ENCODE measurements at regions not wholly inside any gene's neighbourhood (a gene's known extent, or its start where the extent isn't known, plus 50 kb on each side); places are given as distances from the start of the nearest gene placed in this dataset.

GRCh38 chr12:98408681-98409080 lies 106.7 kb upstream of the TMPO start:
- DNase-seq: peak; percentile 62

DNA sequence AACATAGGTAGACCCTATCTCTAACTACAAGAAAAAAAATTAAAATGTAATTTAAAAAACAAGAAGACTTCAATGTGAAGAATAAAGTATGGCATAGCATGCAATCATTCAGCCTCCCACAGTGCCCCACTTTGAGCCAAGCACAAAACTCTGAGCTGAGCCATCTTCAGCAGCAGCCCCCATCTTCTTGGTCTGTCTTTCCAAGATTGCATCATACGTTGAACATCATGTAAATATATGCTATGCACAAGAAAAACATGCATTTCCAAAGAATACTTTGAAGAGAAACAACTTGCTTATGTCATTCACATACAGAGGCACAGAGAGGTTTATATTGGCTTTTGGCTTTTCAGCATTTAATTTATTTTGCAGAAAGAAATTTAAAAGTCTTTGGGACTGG lies 105.8 kb upstream of the TMPO start:
- DNase-seq: no peak

DNA sequence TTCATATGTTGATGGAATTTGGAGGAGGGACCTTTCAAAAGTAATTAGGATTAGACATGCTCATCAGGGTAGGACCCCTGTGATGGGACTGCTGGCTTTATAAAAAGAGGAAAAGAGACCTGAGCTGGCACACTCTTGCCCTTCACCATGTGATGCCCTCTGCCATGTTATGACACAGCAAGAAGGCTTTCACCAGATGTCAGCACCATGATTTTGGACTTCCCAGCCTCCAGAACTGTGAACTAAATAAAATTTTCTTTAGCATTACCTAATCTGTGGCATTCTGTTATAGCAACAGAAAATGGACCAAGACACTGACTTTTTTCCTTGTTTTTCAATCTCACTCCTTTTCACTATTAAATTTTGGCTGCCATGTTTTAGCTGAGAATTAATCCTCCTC lies 105.0 kb upstream of the TMPO start:
- DNase-seq: no peak

GRCh38 chr12:98416845-98417244 lies 98.5 kb upstream of the TMPO start:
- DNase-seq: peak; percentile 47

DNA sequence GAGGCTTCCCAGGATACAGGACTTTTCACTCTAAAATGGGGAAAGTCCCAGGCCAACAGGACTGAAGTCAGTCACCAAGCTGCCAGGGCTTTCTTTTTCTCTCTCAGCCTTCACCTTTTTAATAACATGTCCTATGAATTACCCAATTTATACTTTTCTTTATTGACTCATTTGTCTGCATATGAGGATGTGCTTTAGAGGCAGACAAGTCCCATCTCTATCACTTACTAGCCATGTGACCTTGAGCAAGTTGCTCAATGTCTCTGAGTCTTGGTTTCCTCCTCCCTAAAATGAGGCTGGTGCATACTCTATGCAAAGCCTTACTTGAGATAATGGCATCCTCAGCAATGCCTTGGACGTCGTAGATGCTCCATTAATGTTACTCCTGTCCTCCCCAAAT lies 98.1 kb upstream of the TMPO start:
- DNase-seq: peak; percentile 63

DNA sequence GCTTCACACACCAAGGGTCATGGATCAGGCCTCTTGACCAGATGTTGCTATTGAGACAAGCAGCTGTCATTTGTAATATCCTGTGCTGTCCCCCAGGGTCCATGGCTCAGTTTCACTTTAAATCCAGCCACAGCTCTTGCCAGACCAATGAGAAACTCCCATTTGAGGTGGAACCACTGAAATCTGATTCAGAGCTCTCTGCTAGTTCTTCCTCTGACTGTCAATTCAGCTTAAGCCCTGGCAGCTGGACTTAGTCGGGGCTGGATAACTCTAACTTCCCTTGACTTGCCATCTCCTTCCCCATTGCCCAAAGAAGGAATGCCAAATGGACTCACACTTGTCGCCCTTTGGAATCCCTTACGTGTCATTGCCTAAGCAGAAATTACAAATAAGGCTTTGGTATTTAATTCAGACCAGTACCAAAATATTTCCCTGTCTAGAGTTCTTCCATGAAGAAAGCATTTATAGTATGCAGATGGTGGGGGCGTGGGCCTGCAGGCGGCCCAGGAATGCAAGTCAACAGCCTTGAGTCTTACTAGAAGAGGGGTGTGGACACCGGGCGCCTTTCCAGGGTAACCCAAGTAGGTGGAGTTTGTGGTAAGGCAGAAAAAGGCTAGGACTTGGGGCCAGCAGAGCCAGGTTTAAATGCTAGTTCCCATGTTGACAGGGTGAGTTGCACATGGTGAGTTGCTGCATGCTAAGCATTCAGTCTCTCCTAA lies 96.9 kb upstream of the TMPO start:
- peak; percentile 47 for DNase-seq

GRCh38 chr12:98419081-98419794 lies 96.2 kb upstream of the TMPO start:
- DNase-seq: no peak

DNA sequence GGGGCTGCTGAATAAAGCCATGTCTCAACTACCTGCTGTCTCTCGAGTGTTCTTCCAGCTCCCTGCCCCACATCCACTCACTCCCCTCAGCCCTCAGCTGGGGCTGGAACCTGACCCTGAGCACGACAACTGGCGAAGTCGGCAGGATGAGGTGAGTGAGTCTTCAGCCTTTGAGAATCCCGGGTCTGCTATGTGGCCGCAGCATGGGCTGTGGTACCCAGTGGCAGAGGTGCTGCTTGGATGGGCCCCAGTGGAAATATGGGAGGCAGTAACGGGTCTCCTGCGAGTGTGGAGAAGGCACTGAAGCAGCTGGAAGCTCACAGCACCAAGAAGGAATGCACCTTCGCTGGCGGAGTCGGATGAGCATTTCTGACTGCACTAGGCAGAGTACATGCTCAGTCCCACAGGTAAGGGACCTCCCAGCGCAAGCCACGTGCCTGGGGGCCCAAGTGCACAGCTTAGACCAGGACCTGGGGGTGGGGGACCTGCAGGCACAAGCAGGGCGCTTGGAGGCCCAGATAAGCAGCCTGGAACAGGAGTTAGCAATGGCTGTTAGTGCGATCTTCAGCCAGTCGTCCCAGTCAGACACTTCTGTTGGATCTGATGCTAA lies 95.5 kb upstream of the TMPO start:
- no peak for DNase-seq

- no peak for DNase-seq
Observed at GRCh38 chr12:98420461-98420860, 94.9 kb upstream of the TMPO start.

DNA sequence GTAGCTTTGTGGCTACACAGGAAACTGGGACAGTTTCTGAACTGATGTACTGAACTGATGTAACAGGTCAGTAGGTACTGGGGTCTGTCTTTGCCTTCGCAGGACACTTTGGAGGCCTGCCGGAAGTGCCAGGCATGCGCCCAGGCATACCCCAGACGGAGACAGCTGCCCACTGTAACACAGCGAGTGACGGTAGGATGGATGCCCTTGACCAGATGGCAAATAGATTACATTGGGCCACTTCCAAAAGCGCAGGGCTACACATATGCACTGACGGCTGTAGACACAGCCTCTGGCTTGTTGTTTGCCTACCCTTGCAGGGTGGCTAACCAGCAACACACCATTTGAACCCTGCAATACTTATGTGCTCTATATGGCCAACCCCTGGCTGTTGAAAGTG lies 94.1 kb upstream of the TMPO start:
- no peak for DNase-seq

DNA sequence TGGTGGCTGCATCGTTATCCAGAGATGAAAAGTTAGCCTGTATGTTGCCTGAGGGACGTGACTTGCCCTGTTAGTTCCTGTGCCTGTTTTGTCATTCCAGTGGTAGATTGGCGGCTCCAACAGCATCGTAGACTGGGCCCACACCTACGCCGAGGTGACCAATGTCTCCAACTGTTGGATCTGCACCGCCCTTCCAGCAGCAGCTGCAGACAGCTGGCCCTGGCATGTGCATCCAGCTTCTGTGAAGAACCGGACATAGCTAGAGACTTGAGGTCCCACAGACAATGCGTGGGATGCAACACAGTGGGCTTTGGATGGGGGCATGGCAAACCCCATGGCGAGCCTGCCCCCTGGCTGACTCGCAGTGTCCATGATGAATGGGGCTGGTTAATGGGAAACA lies 93.0 kb upstream of the TMPO start:
- DNase-seq: no peak

DNA sequence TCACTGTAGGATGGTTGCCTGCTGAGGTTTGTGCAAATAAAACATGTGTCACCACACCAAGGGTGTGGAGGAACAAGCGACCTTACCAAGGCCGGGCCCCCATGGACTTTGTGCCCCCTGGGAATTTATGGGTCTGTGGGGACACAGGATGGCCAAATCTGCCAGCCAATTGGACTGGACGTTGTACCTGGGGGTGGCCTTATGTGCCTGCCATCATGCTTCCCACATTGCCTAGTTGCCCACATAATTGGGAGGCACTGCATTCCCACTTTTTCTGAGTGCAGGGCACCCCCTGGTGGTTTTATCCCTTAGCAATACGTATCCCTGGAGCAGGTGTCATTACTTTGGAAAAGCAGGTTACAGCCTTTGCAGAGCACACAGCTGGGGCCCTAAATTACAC lies 92.6 kb upstream of the TMPO start:
- DNase-seq: no peak

GRCh38 chr12:98423963-98424362 lies 91.4 kb upstream of the TMPO start:
- DNase-seq: no peak

DNA sequence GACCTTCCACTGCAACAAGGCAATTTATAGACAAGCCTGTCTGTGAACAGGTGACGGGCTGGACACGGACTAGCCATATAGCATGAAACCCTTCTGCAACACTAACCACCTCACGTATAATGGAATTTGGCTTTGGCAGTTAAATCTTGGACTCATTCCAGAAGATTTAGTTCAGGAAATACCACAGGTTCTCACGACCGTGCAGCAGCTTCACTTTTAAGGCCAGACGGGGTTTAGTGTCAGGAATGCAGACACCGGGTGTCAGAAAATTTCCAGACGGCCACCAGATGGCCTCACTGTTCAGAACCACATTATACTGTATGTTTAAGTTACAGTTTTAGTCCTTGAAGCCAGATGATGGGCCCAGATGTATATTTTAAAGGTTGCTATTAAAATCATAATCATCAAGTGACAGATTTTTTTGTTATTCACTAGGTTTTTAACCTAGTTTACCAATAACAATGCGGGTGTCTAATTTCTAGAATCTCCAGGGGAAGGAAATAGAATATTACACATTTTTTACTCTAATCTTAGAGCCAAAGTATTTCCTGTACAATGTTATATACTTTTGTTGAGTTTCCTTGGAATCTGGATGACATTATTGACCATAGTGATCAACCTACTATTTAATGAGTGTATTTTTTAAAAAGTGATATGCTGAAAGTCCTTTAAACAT lies 90.5 kb upstream of the TMPO start:
- peak; percentile 61 for DNase-seq

- DNase-seq: no peak
Observed at GRCh38 chr12:98425859-98426258, 89.5 kb upstream of the TMPO start.

GRCh38 chr12:98431089-98431488 lies 84.3 kb upstream of the TMPO start:
- DNase-seq: no peak

DNA sequence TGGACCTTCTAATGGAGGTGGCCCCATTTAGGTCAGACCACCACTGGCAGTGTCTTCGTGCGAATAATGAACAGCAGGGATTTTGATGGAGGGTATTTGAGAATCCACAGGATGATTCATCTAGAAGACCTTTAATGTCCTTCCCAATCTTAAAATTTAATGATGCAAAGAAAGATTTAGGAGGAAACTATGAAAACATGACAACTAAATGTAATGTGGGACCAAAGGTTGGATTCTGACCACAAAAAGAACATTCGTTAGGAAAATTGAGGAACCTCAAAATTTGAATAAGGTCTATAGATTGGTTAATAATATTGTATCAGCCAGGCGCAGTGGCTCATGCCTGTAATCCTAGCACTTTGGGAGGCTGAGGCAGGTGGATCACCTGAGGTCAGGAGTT lies 78.2 kb upstream of the TMPO start:
- no peak for DNase-seq

GRCh38 chr12:98437806-98438595 lies 77.4 kb upstream of the TMPO start:
- DNase-seq: no peak

- DNase-seq: no peak
Observed at GRCh38 chr12:98438656-98439230, 76.6 kb upstream of the TMPO start.

DNA sequence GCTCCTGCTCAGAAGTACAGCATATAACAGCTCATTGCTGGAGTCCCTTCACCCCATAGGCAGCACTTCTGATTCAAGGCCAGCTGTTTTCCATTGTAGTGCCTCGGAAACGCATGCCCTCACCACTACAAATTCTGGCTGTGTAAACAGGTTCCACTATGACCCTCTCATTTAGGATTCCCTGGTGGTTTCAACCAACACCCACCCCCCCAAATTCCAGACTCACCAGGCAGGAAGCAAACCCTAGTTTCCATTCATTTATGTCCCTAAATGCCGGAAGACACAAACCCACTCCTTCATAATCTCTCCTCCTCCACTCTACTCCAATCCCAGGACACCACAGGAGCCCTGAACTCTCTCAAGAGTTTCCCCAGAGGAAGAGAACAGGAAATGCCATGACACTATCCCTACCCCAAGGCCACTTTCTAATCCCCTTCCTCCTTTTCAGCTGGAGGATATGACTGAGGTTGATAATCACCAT lies 75.9 kb upstream of the TMPO start:
- peak; percentile 93 for DNase-seq

DNA sequence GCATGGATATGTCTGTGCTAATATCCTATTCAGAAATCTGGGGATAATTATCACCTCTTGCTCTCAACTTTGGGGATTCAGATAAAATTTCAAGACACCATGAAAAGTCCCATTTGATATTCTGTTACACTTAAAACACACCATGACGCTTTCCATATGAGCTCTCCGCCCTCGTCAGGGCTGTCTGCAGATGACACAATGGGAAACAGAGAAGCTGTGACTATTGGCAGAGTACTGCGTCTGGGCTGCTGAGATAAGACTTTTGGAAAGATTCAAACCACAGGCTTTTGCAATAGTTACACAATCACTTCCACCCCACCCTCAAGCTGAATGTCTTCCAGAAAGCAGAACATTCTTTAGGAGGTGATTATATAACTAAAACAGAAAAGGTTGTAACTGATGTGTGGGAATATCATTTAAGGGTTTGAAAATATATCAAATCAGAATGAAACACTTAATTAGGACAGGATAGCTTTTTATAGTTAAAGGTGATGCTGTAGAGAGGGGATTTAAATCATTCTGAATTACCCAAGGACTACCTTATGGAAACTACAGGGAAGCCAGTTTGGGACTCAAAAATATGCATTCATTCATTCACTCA lies 75.3 kb upstream of the TMPO start:
- peak; percentile 99 for DNase-seq

DNA sequence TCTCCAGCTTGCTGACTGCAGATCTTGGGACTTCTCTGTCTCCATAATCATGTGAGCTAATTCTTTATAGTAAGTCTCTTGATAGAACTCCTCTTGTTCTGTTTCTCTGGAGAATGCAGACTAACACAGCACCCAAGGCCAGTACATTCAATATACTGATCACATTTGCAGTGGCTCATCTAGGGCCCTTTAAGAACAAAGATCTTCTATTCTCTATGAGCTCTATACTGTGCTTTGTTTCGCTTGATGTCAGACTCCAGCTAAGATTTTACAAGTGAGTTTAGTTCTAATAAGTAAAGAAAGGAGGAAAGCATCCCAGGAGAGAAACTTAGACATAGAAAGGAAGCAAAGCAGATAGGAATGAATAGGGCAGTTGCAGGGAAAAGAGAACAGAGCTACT lies 69.3 kb upstream of the TMPO start:
- DNase-seq: no peak

Data from MV-4-11 (cell line).